Vagina (tissue), 2 donors: ENCODE measurements at regions not wholly inside any gene's neighbourhood (a gene's known extent, or its start where the extent isn't known, plus 50 kb on each side); places are given as distances from the start of the nearest gene placed in this dataset.
"Not testable (repeated sequence)": the region's sequence is repeated elsewhere in the genome, so short reads cannot be mapped to it uniquely, and the experiment has no call there.

Source experiments
- DNase-seq, 2 donors: peaks; one replicate each; pipeline ENCODE4 v3.0.0-alpha.2; 2017; ENCODE audit errors: extremely low spot score in 2 of 2
- H3K27ac ChIP-seq: fragments of 200-600 bp; sonication (generic); one replicate; pipeline ENCODE4 v1.5.1; 2019
- H3K27me3 ChIP-seq: fragments of 200-600 bp; sonication (generic); one replicate; pipeline ENCODE4 v1.5.1; 2019
- H3K36me3 ChIP-seq, 2 donors: fragments of 200-600 bp; sonication (generic); one replicate each; pipeline ENCODE4 v1.5.1; 2017 to 2019
- H3K4me1 ChIP-seq: fragments of 200-600 bp; sonication (generic); one replicate; pipeline ENCODE4 v1.5.1; 2019
- H3K4me3 ChIP-seq, 2 donors: fragments of 200-600 bp; sonication (generic); 1 replicate in 1 of 2; 2 replicates in 1 of 2; pipeline ENCODE4 v1.5.1; 2016 to 2019
- H3K9me3 ChIP-seq: fragments of 200-600 bp; sonication (generic); one replicate; pipeline ENCODE4 v1.5.1; 2019
- CTCF ChIP-seq, 3 experiments: fragments of 450-650 bp in 2 of 3; fragments of 200-600 bp in 1 of 3; sonication (generic) in 1 of 3; IDR thresholded peaks; one replicate each; pipeline ENCODE4 v1.5.1; 2017 to 2019; ENCODE audit warnings: antibody characterized with exemption in 3 of 3, mild to moderate bottlenecking in 2 of 3, moderate library complexity in 2 of 3
- POLR2A ChIP-seq, 2 donors: fragments of 450-650 bp; IDR thresholded peaks; one replicate each; pipeline ENCODE4 v1.6.1; 2017; ENCODE audit warnings: antibody characterized with exemption in 2 of 2, mild to moderate bottlenecking in 2 of 2, moderate library complexity in 2 of 2
- POLR2AphosphoS5 ChIP-seq, 2 donors: sonication (generic); formaldehyde crosslinking; IDR thresholded peaks; one replicate each; pipeline ENCODE4 v1.9.0; 2017; ENCODE audit warnings: antibody characterized with exemption in 2 of 2, mild to moderate bottlenecking in 2 of 2, low read depth in 1 of 2; ENCODE audit not compliant: insufficient read depth in 1 of 2
- intact Hi-C: fragments of 100-400 bp; cut with DNase I; formaldehyde crosslinking; loops from one replicate; pipeline ENCODE4 v1.15.1; 2023

GRCh38 chr4:97015301-97015700 is 1128.0 kb downstream of the STPG2 start:
- Histone ChIP-seq H3K4me3 (no peak overlapping the region), H3K9me3 (no peaks in the 10 kb centered on the region), H3K27me3 (no peaks in the 10 kb centered on the region), H3K36me3 (no peaks in the 10 kb centered on the region), H3K4me1 (no peaks in the 10 kb centered on the region), H3K27ac (no peak overlapping the region)
- DNase-seq = no peak
- intact Hi-C loops = no loop called here
- no peak for TF ChIP-seq POLR2AphosphoS5 (IDR thresholded peaks at IDR 0.05; ENCODE audit: insufficient read depth in 1 of 2, low read depth in 1 of 2)
- TF ChIP-seq POLR2A (IDR thresholded peaks at IDR 0.05) = no peak
- no peak for TF ChIP-seq CTCF (IDR thresholded peaks at IDR 0.05)

- DNase-seq = no peak
- no peak overlapping the region for H3K27ac ChIP-seq
- H3K36me3 ChIP-seq = no peaks in the 10 kb centered on the region
- H3K4me1 ChIP-seq = no peaks in the 10 kb centered on the region
- TF ChIP-seq CTCF (IDR thresholded peaks at IDR 0.05) (no peak), POLR2AphosphoS5 (IDR thresholded peaks at IDR 0.05; ENCODE audit: insufficient read depth in 1 of 2, low read depth in 1 of 2) (no peak), POLR2A (IDR thresholded peaks at IDR 0.05) (no peak)
- no peak overlapping the region for H3K4me3 ChIP-seq
- H3K27me3 ChIP-seq = no peaks in the 10 kb centered on the region
- no peaks in the 10 kb centered on the region for H3K9me3 ChIP-seq
- intact Hi-C loops = no loop called here
Measured at GRCh38 chr4:97016186-97016907, 1126.9 kb downstream of the STPG2 start.

GRCh38 chr4:97027728-97028410 is 1115.4 kb downstream of the STPG2 start:
- no peaks in the 10 kb centered on the region for H3K27me3 ChIP-seq
- no peaks in the 10 kb centered on the region for H3K36me3 ChIP-seq
- H3K9me3 ChIP-seq = no peaks in the 10 kb centered on the region
- TF ChIP-seq CTCF (IDR thresholded peaks at IDR 0.05) (no peak), POLR2A (IDR thresholded peaks at IDR 0.05) (no peak), POLR2AphosphoS5 (IDR thresholded peaks at IDR 0.05; ENCODE audit: insufficient read depth in 1 of 2, low read depth in 1 of 2) (no peak)
- H3K4me1 ChIP-seq = no peaks in the 10 kb centered on the region
- no peak overlapping the region for H3K27ac ChIP-seq
- intact Hi-C loops = no loop called here
- no peak overlapping the region for H3K4me3 ChIP-seq
- DNase-seq = no peak

GRCh38 chr4:97028785-97029184 is 1114.5 kb downstream of the STPG2 start:
- DNase-seq = no peak
- TF ChIP-seq POLR2AphosphoS5 (IDR thresholded peaks at IDR 0.05; ENCODE audit: insufficient read depth in 1 of 2, low read depth in 1 of 2) (no peak), CTCF (IDR thresholded peaks at IDR 0.05) (no peak), POLR2A (IDR thresholded peaks at IDR 0.05) (no peak)
- no peak overlapping the region for H3K27ac ChIP-seq
- intact Hi-C loops = no loop called here
- no peak overlapping the region for H3K4me3 ChIP-seq
- H3K36me3 ChIP-seq = no peaks in the 10 kb centered on the region
- no peaks in the 10 kb centered on the region for H3K27me3 ChIP-seq
- no peaks in the 10 kb centered on the region for H3K9me3 ChIP-seq
- H3K4me1 ChIP-seq = no peaks in the 10 kb centered on the region

- H3K36me3 ChIP-seq, DNase-seq, intact Hi-C loops: not testable (repeated sequence)
Measured at GRCh38 chr4:97037411-97038145, 1105.7 kb downstream of the STPG2 start.

More at GRCh38 chr4:97037411-97038145, 1105.7 kb downstream of the STPG2 start:
- not testable (repeated sequence) for H3K4me3 ChIP-seq, H3K27ac ChIP-seq, H3K27me3 ChIP-seq, H3K9me3 ChIP-seq, H3K4me1 ChIP-seq
